CD14-positive monocyte (primary cell): ENCODE measurements at regions not wholly inside any gene's neighbourhood (a gene's known extent, or its start where the extent isn't known, plus 50 kb on each side); places are given as distances from the start of the nearest gene placed in this dataset.

ENCODE experiments used
- DNase-seq, 3 donors: peaks; one replicate each; pipeline ENCODE4 v3.0.0-alpha.2; 2011 to 2022
- H2AFZ ChIP-seq: 2 replicates; pipeline ENCODE4 v1.6.0; 2012; ENCODE audit warnings: mild to moderate bottlenecking, low read depth, low read length, inconsistent platforms; ENCODE audit not compliant: insufficient read depth, poor library complexity, severe bottlenecking
- H3K27ac ChIP-seq, 2 donors: 1 replicate in 1 of 2; 2 replicates in 1 of 2; pipeline ENCODE4 v1.5.1; 2012 to 2013; ENCODE audit warnings: low read length in 2 of 2, control low read depth in 1 of 2, inconsistent platforms in 1 of 2, low read depth in 1 of 2, mild to moderate bottlenecking in 1 of 2
- H3K27me3 ChIP-seq, 2 donors: one replicate each; pipeline versions ENCODE4 v1.6.0 to v1.6.1; 2011 to 2013; ENCODE audit warnings: low read length in 2 of 2; ENCODE audit not compliant: control insufficient read depth in 2 of 2, insufficient read depth in 2 of 2
- H3K36me3 ChIP-seq, 2 donors: replicated peaks in 1 of 2; 1 replicate in 1 of 2; 2 replicates in 1 of 2; pipeline versions ENCODE4 v1.5.1 to v1.6.1; 2012 to 2013; ENCODE audit warnings: low read length in 2 of 2, control low read depth in 1 of 2, inconsistent platforms in 1 of 2, mild to moderate bottlenecking in 1 of 2; ENCODE audit not compliant: insufficient read depth in 2 of 2, control insufficient read depth in 1 of 2
- H3K4me1 ChIP-seq, 2 donors: 1 replicate in 1 of 2; 2 replicates in 1 of 2; pipeline versions ENCODE4 v1.5.1 to v1.6.1; 2012 to 2013; ENCODE audit warnings: low read length in 2 of 2, control low read depth in 1 of 2, inconsistent platforms in 1 of 2, mild to moderate bottlenecking in 1 of 2, moderate library complexity in 1 of 2; ENCODE audit not compliant: insufficient read depth in 2 of 2, control insufficient read depth in 1 of 2
- H3K4me2 ChIP-seq: replicated peaks from 2 replicates; pipeline ENCODE3; 2012; ENCODE audit warnings: low read length, moderate library complexity, mild to moderate bottlenecking; ENCODE audit not compliant: poor library complexity, severe bottlenecking; ENCODE audit errors: extremely low read depth
- H3K4me3 ChIP-seq, 3 experiments: fragments of 200-600 bp in 1 of 3; sonication (generic) in 1 of 3; replicated peaks in 1 of 3; 1 replicate in 2 of 3; 2 replicates in 1 of 3; pipeline ENCODE4 v1.5.1; 2011 to 2013; ENCODE audit warnings: low read length in 3 of 3, mild to moderate bottlenecking in 3 of 3, control low read depth in 2 of 3, low read depth in 2 of 3, inconsistent platforms in 1 of 3, moderate library complexity in 1 of 3
- H3K79me2 ChIP-seq: 2 replicates; pipeline ENCODE4 v1.6.0; 2012; ENCODE audit warnings: mild to moderate bottlenecking, control low read depth, inconsistent platforms, low read length, moderate library complexity; ENCODE audit not compliant: insufficient read depth
- H3K9ac ChIP-seq: 2 replicates; pipeline ENCODE4 v1.6.0; 2017; ENCODE audit warnings: low read length, mild to moderate bottlenecking; ENCODE audit not compliant: insufficient read depth, poor library complexity, severe bottlenecking
- H3K9me3 ChIP-seq, 2 donors: replicated peaks in 1 of 2; 1 replicate in 1 of 2; 2 replicates in 1 of 2; pipeline versions ENCODE4 v1.5.1 to v1.6.1; 2012 to 2013; ENCODE audit warnings: low read length in 2 of 2, control low read depth in 1 of 2; ENCODE audit not compliant: control insufficient read depth in 1 of 2, insufficient read depth in 1 of 2
- H4K20me1 ChIP-seq: 2 replicates; pipeline ENCODE4 v1.6.0; 2012; ENCODE audit warnings: mild to moderate bottlenecking, low read length, control low read depth, moderate library complexity; ENCODE audit not compliant: insufficient read depth
- H3K27ac Mint-ChIP-seq, 7 donors: one replicate each; pipeline ENCODE4 v1.8.0; 2020; ENCODE audit warnings: mild to moderate bottlenecking in 7 of 7, mixed read lengths in 7 of 7, moderate library complexity in 6 of 7, inconsistent platforms in 2 of 7
- H3K27me3 Mint-ChIP-seq, 3 donors: one replicate each; pipeline ENCODE4 v1.8.0; 2021 to 2022; ENCODE audit warnings: low read depth in 3 of 3, mild to moderate bottlenecking in 3 of 3, mixed read lengths in 3 of 3, moderate library complexity in 3 of 3, inconsistent platforms in 1 of 3
- H3K36me3 Mint-ChIP-seq, 2 donors: one replicate each; pipeline ENCODE4 v1.8.0; 2020; ENCODE audit warnings: mixed read lengths in 2 of 2, inconsistent platforms in 1 of 2, mild to moderate bottlenecking in 1 of 2
- H3K4me1 Mint-ChIP-seq: one replicate; pipeline ENCODE4 v1.8.0; 2020; ENCODE audit warnings: mild to moderate bottlenecking, mixed read lengths
- H3K4me3 Mint-ChIP-seq, 2 donors: one replicate each; pipeline ENCODE4 v1.8.0; 2020; ENCODE audit warnings: mild to moderate bottlenecking in 2 of 2, mixed read lengths in 2 of 2, moderate library complexity in 1 of 2
- H3K9me3 Mint-ChIP-seq, 7 donors: one replicate each; pipeline ENCODE4 v1.8.0; 2020 to 2022; ENCODE audit warnings: mixed read lengths in 7 of 7, mild to moderate bottlenecking in 6 of 7, moderate library complexity in 6 of 7, inconsistent platforms in 2 of 7
- CTCF ChIP-seq: fragments of 200-600 bp; IDR thresholded peaks from one replicate; pipeline ENCODE4 v1.8.0; 2022; ENCODE audit warnings: antibody characterized with exemption, mild to moderate bottlenecking
- WGBS: methylation state at CpG from one replicate; pipeline ENCODE4 v1.1.5; 2013; ENCODE audit warnings: missing lambda C conversion rate; ENCODE audit not compliant: insufficient coverage; 5-methylcytosine and 5-hydroxymethylcytosine counted together
- intact Hi-C, 2 donors: fragments of 100-400 bp; cut with micrococcal nuclease; formaldehyde crosslinking; loops; one replicate each; pipeline versions ENCODE4 v1.15.0 to v1.15.1; 2023

DNA sequence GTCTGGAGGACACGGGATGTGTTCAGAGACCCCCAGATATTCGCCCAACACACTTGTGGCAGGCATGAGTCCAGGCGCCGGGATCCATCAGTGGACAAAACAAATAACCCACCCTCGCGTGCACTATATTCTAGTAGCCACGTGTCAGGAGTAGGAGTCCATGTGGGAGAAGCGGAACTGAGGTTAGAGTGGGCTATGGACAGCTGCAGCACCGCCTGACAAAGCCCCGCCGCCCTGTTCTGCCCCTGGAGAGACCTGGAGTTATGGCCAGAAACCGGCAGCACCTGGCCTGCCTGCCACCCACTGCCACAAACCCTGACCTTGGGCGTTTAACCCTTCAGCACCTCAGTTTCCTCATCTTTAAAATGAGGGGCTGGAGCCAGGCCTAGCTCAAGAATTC is 181.0 kb upstream of the RNF32 start:
- Histone ChIP-seq H3K9me3 (no peaks in the 10 kb centered on the region), H2AFZ (no peak overlapping the region), H3K4me2 (no peak overlapping the region), H3K27ac (no peak overlapping the region), H3K36me3 (no peaks in the 10 kb centered on the region), H3K79me2 (no peaks in the 10 kb centered on the region), H4K20me1 (no peaks in the 10 kb centered on the region), H3K9ac (no peak overlapping the region), H3K4me1 (no peaks in the 10 kb centered on the region), H3K4me3 (no peak overlapping the region), H3K27me3 (no peaks in the 10 kb centered on the region)
- Mint-ChIP-seq H3K4me3 (no peak overlapping the region), H3K9me3 (peaks cover 2 to 13% (median 3%) of the 10 kb centered on the region in 7 donors), H3K4me1 (peaks cover 2% of the 10 kb centered on the region), H3K27me3 (peaks cover 7 to 11% (median 8%) of the 10 kb centered on the region in 3 donors), H3K36me3 (no peaks in the 10 kb centered on the region), H3K27ac (no peak overlapping the region)
- TF ChIP-seq CTCF = no peak
- WGBS = 84% methylated on average over 10 of the region's 13 CpGs
- intact Hi-C loops = no loop called here
- no peak for DNase-seq

DNA sequence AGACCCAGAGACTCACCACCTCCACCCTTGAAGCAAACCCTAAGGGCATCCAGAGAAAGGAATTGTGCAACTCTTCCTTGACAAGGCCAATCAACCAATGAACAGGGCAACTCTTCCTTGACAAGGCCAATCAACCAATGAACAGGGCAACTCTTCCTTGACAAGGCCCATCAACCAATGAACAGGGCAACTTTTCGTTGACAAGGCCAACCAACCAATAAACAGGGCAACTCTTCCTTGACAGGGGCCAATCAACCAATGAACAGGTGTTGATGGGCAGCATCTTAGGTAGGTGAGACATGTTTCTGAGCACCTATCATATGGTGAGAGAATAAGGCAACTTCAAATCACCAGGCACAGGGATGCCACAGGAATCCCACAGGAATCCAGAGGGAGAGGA is 181.5 kb upstream of the RNF32 start:
- Mint-ChIP-seq H3K4me3 (no peak overlapping the region), H3K36me3 (no peaks in the 10 kb centered on the region), H3K4me1 (peaks cover 2% of the 10 kb centered on the region), H3K27ac (peak overlapping the region in 1 of 7 donors; percentile 2), H3K27me3 (peaks cover 7 to 11% (median 10%) of the 10 kb centered on the region in 3 donors), H3K9me3 (peaks cover 0 to 12% (median 3%) of the 10 kb centered on the region in 7 donors)
- Histone ChIP-seq H3K4me1 (no peaks in the 10 kb centered on the region), H4K20me1 (no peaks in the 10 kb centered on the region), H3K79me2 (no peaks in the 10 kb centered on the region), H3K27me3 (no peaks in the 10 kb centered on the region), H3K4me2 (no peak overlapping the region), H3K9ac (no peak overlapping the region), H3K9me3 (no peaks in the 10 kb centered on the region), H3K36me3 (no peaks in the 10 kb centered on the region), H2AFZ (no peak overlapping the region), H3K4me3 (no peak overlapping the region), H3K27ac (no peak overlapping the region)
- TF ChIP-seq CTCF = no peak
- intact Hi-C loops = no loop called here
- DNase-seq = no peak
- WGBS = no CpG with 5 or more reads among the region's 1 CpG
